Stimulated activated CD8-positive, alpha-beta memory T cell treated with anti-CD3 and anti-CD28 coated beads, Interleukin-4, amount 100 ng/mL, for 48 hours (primary cell): ENCODE measurements at regions not wholly inside any gene's neighbourhood (a gene's known extent, or its start where the extent isn't known, plus 50 kb on each side); places are given as distances from the start of the nearest gene placed in this dataset.
"Not testable (repeated sequence)": the region's sequence is repeated elsewhere in the genome, so short reads cannot be mapped to it uniquely, and the experiment has no call there.

Source experiments
- DNase-seq: peaks from one replicate; pipeline ENCODE4 v3.0.0-alpha.2; 2020

- DNase-seq = no peak
These were observed 1040.4 kb upstream of the MIR17HG start for GRCh38 chr13:90307136-90307535.

GRCh38 chr13:90308249-90308648, 1039.2 kb upstream of the MIR17HG start:
- DNase-seq = no peak

- DNase-seq = no peak
These were observed 1035.6 kb upstream of the MIR17HG start for GRCh38 chr13:90311929-90312328.

- DNase-seq = no peak
These were observed 1032.4 kb upstream of the MIR17HG start for GRCh38 chr13:90315061-90315460.

GRCh38 chr13:90320664-90321063, 1026.8 kb upstream of the MIR17HG start:
- no peak for DNase-seq

- DNase-seq = no peak
These were observed 1026.1 kb upstream of the MIR17HG start for GRCh38 chr13:90321281-90321931.

- no peak for DNase-seq
These were observed 1017.8 kb upstream of the MIR17HG start for GRCh38 chr13:90329641-90330040.

- DNase-seq = no peak
These were observed 1015.5 kb upstream of the MIR17HG start for GRCh38 chr13:90331974-90332373.

GRCh38 chr13:90336507-90336906, 1011.0 kb upstream of the MIR17HG start:
- DNase-seq = no peak

- DNase-seq = not testable (repeated sequence)
These were observed 1006.1 kb upstream of the MIR17HG start for GRCh38 chr13:90341348-90341747.

GRCh38 chr13:90348477-90349136, 998.9 kb upstream of the MIR17HG start:
- not testable (repeated sequence) for DNase-seq

GRCh38 chr13:90352763-90353162, 994.7 kb upstream of the MIR17HG start:
- no peak for DNase-seq

GRCh38 chr13:90355162-90355751, 992.2 kb upstream of the MIR17HG start:
- no peak for DNase-seq

- DNase-seq = no peak
These were observed 986.7 kb upstream of the MIR17HG start for GRCh38 chr13:90360785-90361184.

GRCh38 chr13:90362707-90363106, 984.8 kb upstream of the MIR17HG start:
- no peak for DNase-seq

GRCh38 chr13:90365130-90365529, 982.4 kb upstream of the MIR17HG start:
- no peak for DNase-seq

GRCh38 chr13:90374168-90374567, 973.3 kb upstream of the MIR17HG start:
- DNase-seq = no peak

GRCh38 chr13:90375851-90376250, 971.6 kb upstream of the MIR17HG start:
- no peak for DNase-seq

- no peak for DNase-seq
These were observed 965.1 kb upstream of the MIR17HG start for GRCh38 chr13:90382425-90382824.

GRCh38 chr13:90385781-90386489, 961.6 kb upstream of the MIR17HG start:
- no peak for DNase-seq

- no peak for DNase-seq
These were observed 958.5 kb upstream of the MIR17HG start for GRCh38 chr13:90388887-90389452.

GRCh38 chr13:90389537-90389936, 958.0 kb upstream of the MIR17HG start:
- no peak for DNase-seq

GRCh38 chr13:90393408-90393807, 954.1 kb upstream of the MIR17HG start:
- DNase-seq = no peak
